Pancreas (tissue), 10 donors: ENCODE measurements at regions not wholly inside any gene's neighbourhood (a gene's known extent, or its start where the extent isn't known, plus 50 kb on each side); places are given as distances from the start of the nearest gene placed in this dataset.

Source experiments
- ATAC-seq, 4 donors: fragments of 200-7000 bp; cut with Tn5 transposase; one replicate each; pipeline versions ENCODE4 v1.8.0 to v1.9.1; 2020; ENCODE audit warnings: mild to moderate bottlenecking in 4 of 4, moderate library complexity in 4 of 4
- DNase-seq, 6 donors: peaks; one replicate each; pipeline ENCODE4 v3.0.0-alpha.2; 2020
- FAIRE-seq: peaks from 2 replicates; lab custom pipeline; 2012; peaks lifted over from hg19 to GRCh38; lab: Jason Lieb, UNC
- H3K27ac ChIP-seq, 4 donors: fragments of 200-600 bp; sonication (generic); 1 replicate in 3 of 4; 2 replicates in 1 of 4; pipeline versions ENCODE4 v1.5.0 to v1.8.0; 2020
- H3K27me3 ChIP-seq, 4 donors: fragments of 200-600 bp; one replicate each; pipeline ENCODE4 v1.8.0; 2021
- H3K36me3 ChIP-seq, 3 donors: fragments of 200-600 bp; sonication (generic) in 1 of 3; one replicate each; pipeline versions ENCODE4 v1.5.0 to v1.8.0; 2020 to 2021
- H3K4me1 ChIP-seq, 3 donors: fragments of 200-600 bp; one replicate each; pipeline ENCODE4 v1.8.0; 2021
- H3K4me3 ChIP-seq, 4 donors: fragments of 200-600 bp; sonication (generic) in 2 of 4; one replicate each; pipeline versions ENCODE4 v1.5.0 to v1.8.0; 2020 to 2021
- H3K9me3 ChIP-seq, 4 donors: fragments of 200-600 bp; one replicate each; pipeline ENCODE4 v1.8.0; 2021
- WGBS, 2 donors: extraction: QIAGEN DNeasy Blood & Tissue Kit; methylation state at CpG; one replicate each; pipeline ENCODE4 v1.1.7; 2013; 5-methylcytosine and 5-hydroxymethylcytosine counted together
- intact Hi-C, 3 donors: fragments of 100-400 bp; cut with DNase I; formaldehyde crosslinking; loops; one replicate each; pipeline versions ENCODE4 v1.11.1 to v1.14.2; 2022
- TF ChIP-seq, protein P1 (sequence below), 4 donors: fragments of 200-600 bp; sonication (generic) in 3 of 4; IDR thresholded peaks; one replicate each; pipeline versions ENCODE4 v1.5.0 to v1.8.0; 2021; ENCODE audit warnings: antibody characterized with exemption in 4 of 4
- donor health status: healthy with polysubstance abuse.
- donor health status: DM: no; HTN: no; CAD: no; lungs with moderate emphysema.
- donor health status: DM: no; HTN: no; CAD: no.
- donor health status: control.
- donor health status: control.
- donor health status: Bipolar disorder and iron deficiency.
- donor health status: DM: yes; HTN: yes; CAD: no.
- donor health status: DM: no; HTN: no; CAD: no.
- donor health status: DM: no; HTN: no; CAD: no.
- donor health status: DM: yes; HTN: yes; CAD: no.

DNA sequence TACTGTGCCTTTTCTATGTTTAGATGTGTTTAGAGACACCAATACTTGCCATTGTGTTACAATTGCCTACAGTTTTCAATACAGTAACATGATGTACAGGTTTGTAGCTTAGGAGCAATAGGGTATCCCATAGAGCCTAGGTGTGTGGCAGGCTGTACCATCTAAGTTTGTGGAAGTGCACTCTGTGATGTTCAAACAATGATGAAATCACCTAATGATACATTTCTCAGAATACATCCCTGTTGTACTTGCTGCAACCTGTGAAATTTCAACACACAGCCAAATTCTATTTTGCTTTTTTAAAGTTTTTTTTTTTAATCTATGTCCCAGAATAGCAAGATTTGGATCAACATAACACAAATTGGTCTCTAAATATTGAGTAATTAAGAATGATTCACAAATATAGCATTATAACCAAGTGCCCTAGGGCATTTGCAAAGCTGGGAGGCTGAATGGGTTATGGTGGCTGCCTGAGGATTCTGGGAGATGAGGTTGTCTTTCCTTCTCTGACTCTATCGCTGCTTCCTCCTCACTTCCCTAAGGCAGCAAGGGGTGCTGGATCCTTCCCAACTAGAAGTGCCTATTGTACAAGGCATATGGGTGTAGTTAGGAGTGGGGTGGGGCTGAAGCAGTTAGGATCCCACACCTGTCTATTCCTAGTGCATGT is 78.3 kb downstream of the SKA1 start:
- ATAC-seq: no peak

DNA sequence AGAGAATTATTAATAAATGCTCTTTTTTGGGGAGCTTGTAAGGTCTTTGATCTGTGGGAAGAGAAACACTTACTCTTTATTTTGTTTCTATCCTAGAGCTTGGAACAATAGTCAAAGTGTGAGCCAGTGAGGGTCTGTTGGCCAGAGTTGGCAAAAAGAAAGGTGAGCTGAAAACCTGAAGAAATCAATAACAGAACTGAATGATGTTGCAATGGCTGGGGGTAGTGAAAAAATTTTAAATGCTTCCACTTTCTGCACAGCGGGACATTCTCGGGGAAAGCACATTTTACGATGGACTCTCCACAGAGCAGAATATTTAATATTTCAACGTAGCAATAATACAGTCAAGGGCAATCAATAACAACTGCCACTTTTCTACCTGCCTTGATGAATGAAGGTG is 78.9 kb downstream of the SKA1 start:
- intact Hi-C loops: no loop called here
- DNase-seq: no peak
- FAIRE-seq: no peak

More for the DNA sequence above, 78.3 kb downstream of the SKA1 start:
- WGBS, 2 donors: 67 to 70% methylated on average over 1 of the region's 1 CpG
- FAIRE-seq (no peak), DNase-seq (no peak)
- Histone ChIP-seq H3K4me3 (no peak overlapping the region), H3K27ac (no peak overlapping the region), H3K4me1 (no peaks in the 10 kb centered on the region), H3K36me3 (no peaks in the 10 kb centered on the region), H3K9me3 (no peaks in the 10 kb centered on the region), H3K27me3 (no peaks in the 10 kb centered on the region)
- TF ChIP-seq, protein P1, sequence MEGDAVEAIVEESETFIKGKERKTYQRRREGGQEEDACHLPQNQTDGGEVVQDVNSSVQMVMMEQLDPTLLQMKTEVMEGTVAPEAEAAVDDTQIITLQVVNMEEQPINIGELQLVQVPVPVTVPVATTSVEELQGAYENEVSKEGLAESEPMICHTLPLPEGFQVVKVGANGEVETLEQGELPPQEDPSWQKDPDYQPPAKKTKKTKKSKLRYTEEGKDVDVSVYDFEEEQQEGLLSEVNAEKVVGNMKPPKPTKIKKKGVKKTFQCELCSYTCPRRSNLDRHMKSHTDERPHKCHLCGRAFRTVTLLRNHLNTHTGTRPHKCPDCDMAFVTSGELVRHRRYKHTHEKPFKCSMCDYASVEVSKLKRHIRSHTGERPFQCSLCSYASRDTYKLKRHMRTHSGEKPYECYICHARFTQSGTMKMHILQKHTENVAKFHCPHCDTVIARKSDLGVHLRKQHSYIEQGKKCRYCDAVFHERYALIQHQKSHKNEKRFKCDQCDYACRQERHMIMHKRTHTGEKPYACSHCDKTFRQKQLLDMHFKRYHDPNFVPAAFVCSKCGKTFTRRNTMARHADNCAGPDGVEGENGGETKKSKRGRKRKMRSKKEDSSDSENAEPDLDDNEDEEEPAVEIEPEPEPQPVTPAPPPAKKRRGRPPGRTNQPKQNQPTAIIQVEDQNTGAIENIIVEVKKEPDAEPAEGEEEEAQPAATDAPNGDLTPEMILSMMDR (IDR thresholded peaks at IDR 0.05): no peak
- intact Hi-C loops: no loop called here

DNA sequence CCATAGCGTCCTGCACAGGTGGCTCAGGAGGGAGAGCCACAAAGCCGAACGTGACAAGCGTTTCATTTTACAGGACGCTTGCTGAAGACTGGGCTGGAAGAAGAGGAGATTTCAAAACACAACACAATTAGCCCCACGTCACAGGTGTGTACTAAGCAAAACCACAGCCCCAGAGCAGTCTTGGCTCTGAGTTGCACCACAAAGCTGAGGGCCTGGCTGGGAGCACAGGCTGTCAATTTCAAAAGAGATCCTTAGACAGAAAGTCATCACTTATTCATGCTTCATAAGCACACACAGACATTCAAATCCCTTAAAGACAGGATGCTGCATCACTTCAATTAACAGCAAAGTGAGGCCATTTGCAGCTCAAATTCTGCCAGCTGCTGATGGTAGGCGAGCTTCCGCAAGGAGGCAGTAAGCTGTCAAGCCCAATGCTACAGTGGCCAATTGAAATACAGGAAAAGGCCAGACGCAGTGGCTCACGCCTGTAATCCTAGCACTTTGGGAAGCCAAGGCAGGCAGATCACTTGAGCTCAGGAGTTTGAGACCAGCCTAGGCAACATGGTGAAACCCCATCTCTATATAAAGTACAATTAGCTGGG is 79.6 kb downstream of the SKA1 start:
- ATAC-seq (no peak), FAIRE-seq (no peak), DNase-seq (no peak)
- WGBS, 2 donors: 78 to 80% methylated on average over 10 of the region's 10 CpGs
- no peaks in the 10 kb centered on the region for H3K4me1 ChIP-seq
- H3K36me3 ChIP-seq: no peaks in the 10 kb centered on the region
- TF ChIP-seq, protein P1 (IDR thresholded peaks at IDR 0.05): no peak
- no peaks in the 10 kb centered on the region for H3K27me3 ChIP-seq
- intact Hi-C loops: no loop called here
- H3K27ac ChIP-seq: no peak overlapping the region
- H3K4me3 ChIP-seq: no peak overlapping the region
- H3K9me3 ChIP-seq: no peaks in the 10 kb centered on the region

More for the DNA sequence above, 78.9 kb downstream of the SKA1 start:
- Histone ChIP-seq H3K4me3 (no peak overlapping the region), H3K4me1 (no peaks in the 10 kb centered on the region), H3K9me3 (no peaks in the 10 kb centered on the region), H3K36me3 (no peaks in the 10 kb centered on the region), H3K27ac (no peak overlapping the region), H3K27me3 (no peaks in the 10 kb centered on the region)
- ATAC-seq: no peak
- WGBS, 2 donors: 56 to 64% methylated on average over 4 of the region's 4 CpGs
- TF ChIP-seq, protein P1 (IDR thresholded peaks at IDR 0.05): no peak

DNA sequence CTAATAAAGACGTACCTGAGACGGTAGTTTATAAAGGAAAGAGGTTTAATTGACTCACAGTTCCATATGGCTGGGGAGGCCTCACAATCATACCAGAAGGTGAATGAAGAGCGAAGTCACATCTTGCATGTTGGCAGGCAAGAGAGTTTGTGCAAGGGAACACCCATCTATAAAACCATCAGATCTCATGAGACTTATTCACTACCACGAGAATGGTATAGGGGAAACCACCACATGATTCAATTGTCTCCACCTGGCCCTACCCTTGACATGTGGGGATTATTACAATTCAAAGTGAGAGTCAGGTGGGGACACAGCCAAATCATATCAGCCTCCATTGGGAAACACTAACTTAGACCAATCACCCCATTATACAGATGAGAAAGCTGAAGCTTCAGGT is 81.4 kb downstream of the SKA1 start:
- intact Hi-C loops: no loop called here
- ATAC-seq (no peak), DNase-seq (no peak)

More for the DNA sequence above, 81.4 kb downstream of the SKA1 start:
- H3K4me1 ChIP-seq: no peaks in the 10 kb centered on the region
- TF ChIP-seq, protein P1 (IDR thresholded peaks at IDR 0.05): no peak
- H3K9me3 ChIP-seq: no peaks in the 10 kb centered on the region
- 81 to 83% methylated on average over 4 of the region's 4 CpGs for WGBS, 2 donors
- H3K36me3 ChIP-seq: no peaks in the 10 kb centered on the region
- no peaks in the 10 kb centered on the region for H3K27me3 ChIP-seq
- H3K4me3 ChIP-seq: no peak overlapping the region
- no peak for FAIRE-seq
- H3K27ac ChIP-seq: no peak overlapping the region
